GM23338 (cell line): ENCODE measurements at regions not wholly inside any gene's neighbourhood (a gene's known extent, or its start where the extent isn't known, plus 50 kb on each side); places are given as distances from the start of the nearest gene placed in this dataset.

ENCODE experiments used
- ATAC-seq: fragments of 200-7000 bp; cut with Tn5 transposase; 3 replicates; pipeline ENCODE4 v1.9.1; 2020
- DNase-seq: peaks from one replicate; pipeline ENCODE4 v3.0.0-alpha.2; 2015; ENCODE audit warnings: low spot score
- H2AFZ ChIP-seq: fragments of 200-600 bp; sonication (generic); 2 replicates; pipeline ENCODE4 v1.8.0; 2016; ENCODE audit warnings: antibody characterized with exemption, mild to moderate bottlenecking, moderate library complexity
- H3F3A ChIP-seq: fragments of 200-600 bp; sonication (generic); replicated peaks from 2 replicates; pipeline ENCODE4 v1.8.0; 2017; ENCODE audit warnings: antibody characterized with exemption, mixed run types, low read depth
- H3K27ac ChIP-seq: fragments of 200-600 bp; sonication (generic); 2 replicates; pipeline ENCODE4 v1.6.1; 2016; ENCODE audit warnings: low read depth
- H3K27me3 ChIP-seq: fragments of 200-600 bp; sonication (generic); 2 replicates; pipeline ENCODE4 v1.8.0; 2016; ENCODE audit warnings: mild to moderate bottlenecking, mixed run types, moderate library complexity; ENCODE audit not compliant: insufficient read depth
- H3K36me3 ChIP-seq: fragments of 200-600 bp; sonication (generic); 2 replicates; pipeline ENCODE4 v1.8.0; 2016; ENCODE audit warnings: mild to moderate bottlenecking; ENCODE audit not compliant: insufficient read depth
- H3K4me1 ChIP-seq: fragments of 200-600 bp; sonication (generic); 2 replicates; pipeline ENCODE4 v1.8.0; 2016; ENCODE audit warnings: mild to moderate bottlenecking, moderate library complexity; ENCODE audit not compliant: insufficient read depth
- H3K4me2 ChIP-seq: fragments of 200-600 bp; sonication (generic); 2 replicates; pipeline ENCODE4 v1.7.1; 2017; ENCODE audit warnings: mixed run types
- H3K4me3 ChIP-seq: fragments of 200-600 bp; sonication (generic); 2 replicates; pipeline ENCODE4 v1.6.1; 2016; ENCODE audit warnings: mixed run types
- H3K79me2 ChIP-seq: fragments of 200-600 bp; sonication (generic); replicated peaks from 2 replicates; pipeline ENCODE4 v1.8.0; 2017; ENCODE audit warnings: mild to moderate bottlenecking; ENCODE audit not compliant: insufficient read depth
- H3K9me2 ChIP-seq: fragments of 200-600 bp; sonication (generic); 2 replicates; pipeline ENCODE4 v1.8.0; 2017; ENCODE audit not compliant: insufficient read depth
- H4K20me1 ChIP-seq: fragments of 200-600 bp; sonication (generic); replicated peaks from 2 replicates; pipeline ENCODE4 v1.8.0; 2017; ENCODE audit warnings: mild to moderate bottlenecking; ENCODE audit not compliant: insufficient read depth
- H3K27ac Mint-ChIP-seq: 2 replicates; pipeline ENCODE4 v1.8.0; 2020; ENCODE audit warnings: inconsistent platforms, mild to moderate bottlenecking, moderate library complexity, mixed read lengths
- H3K27me3 Mint-ChIP-seq: 3 replicates; pipeline ENCODE4 v1.8.0; 2022; ENCODE audit warnings: low read depth, mild to moderate bottlenecking, moderate library complexity, mixed read lengths, inconsistent platforms; ENCODE audit not compliant: insufficient read depth, poor library complexity
- H3K36me3 Mint-ChIP-seq: 3 replicates; pipeline ENCODE4 v1.8.0; 2021; ENCODE audit warnings: low read depth, mild to moderate bottlenecking, inconsistent platforms, moderate library complexity, mixed read lengths
- H3K4me1 Mint-ChIP-seq: 3 replicates; pipeline ENCODE4 v1.8.0; 2020; ENCODE audit warnings: mild to moderate bottlenecking, inconsistent platforms, mixed read lengths
- H3K4me3 Mint-ChIP-seq: 3 replicates; pipeline ENCODE4 v1.8.0; 2021; ENCODE audit warnings: moderate library complexity, mild to moderate bottlenecking, inconsistent platforms, mixed read lengths
- H3K9me3 Mint-ChIP-seq: 3 replicates; pipeline ENCODE4 v1.8.0; 2020; ENCODE audit warnings: moderate library complexity, mild to moderate bottlenecking, inconsistent platforms, mixed read lengths
- CREB1 ChIP-seq: fragments of 250-450 bp; sonication (Bioruptor Pico); IDR thresholded peaks from 2 replicates; pipeline ENCODE4 v1.5.0; 2020; ENCODE audit warnings: low read depth, mild to moderate bottlenecking, moderate library complexity
- CTCF ChIP-seq, 2 experiments: fragments of 200-600 bp in 1 of 2; sonication (generic) in 1 of 2; conservative IDR thresholded peaks; 2 replicates each; pipeline versions ENCODE4 v1.5.1 to v1.6.1; 2016 to 2017; ENCODE audit warnings: antibody characterized with exemption in 2 of 2, low read depth in 2 of 2, mild to moderate bottlenecking in 2 of 2, moderate library complexity in 1 of 2
- EZH2 ChIP-seq: fragments of 200-600 bp; sonication (generic); IDR thresholded peaks from one replicate; pipeline ENCODE4 v1.8.0; 2017; ENCODE audit warnings: antibody characterized with exemption, mild to moderate bottlenecking, low read depth; ENCODE audit not compliant: unreplicated experiment
- EZH2phosphoT487 ChIP-seq: fragments of 200-600 bp; sonication (generic); IDR thresholded peaks from one replicate; pipeline ENCODE4 v1.8.1; 2018; ENCODE audit warnings: antibody characterized with exemption; ENCODE audit not compliant: unreplicated experiment
- JUNB ChIP-seq: IDR thresholded peaks from one replicate; pipeline ENCODE4 v1.6.1; 2016; ENCODE audit warnings: antibody characterized with exemption; ENCODE audit not compliant: unreplicated experiment
- NANOG ChIP-seq: IDR thresholded peaks from 2 replicates; pipeline ENCODE4 v1.6.1; 2016; ENCODE audit warnings: antibody characterized with exemption, borderline replicate concordance
- POLR2AphosphoS5 ChIP-seq: IDR thresholded peaks from 2 replicates; pipeline ENCODE4 v1.6.1; 2016; ENCODE audit warnings: antibody characterized with exemption, low read depth
- REST ChIP-seq: IDR thresholded peaks from one replicate; pipeline ENCODE4 v1.6.1; 2018; ENCODE audit warnings: antibody characterized with exemption; ENCODE audit not compliant: unreplicated experiment
- STAT1 ChIP-seq: IDR thresholded peaks from one replicate; pipeline ENCODE4 v1.6.1; 2016; ENCODE audit warnings: antibody characterized with exemption; ENCODE audit not compliant: unreplicated experiment
- ZNF114 ChIP-seq: fragments of 250-450 bp; sonication (Bioruptor Pico); IDR thresholded peaks from 2 replicates; pipeline ENCODE4 v1.5.0; 2020; ENCODE audit warnings: mild to moderate bottlenecking, moderate library complexity
- ZNF331 ChIP-seq: fragments of 250-450 bp; sonication (Bioruptor Pico); IDR thresholded peaks from 2 replicates; pipeline ENCODE4 v1.5.0; 2020; ENCODE audit warnings: low read depth, mild to moderate bottlenecking, moderate library complexity
- ZNF462 ChIP-seq: fragments of 250-450 bp; sonication (Bioruptor Pico); IDR thresholded peaks from 2 replicates; pipeline ENCODE4 v1.5.0; 2020; ENCODE audit warnings: mild to moderate bottlenecking, moderate library complexity
- TF ChIP-seq, protein P1 (sequence below): IDR thresholded peaks from 2 replicates; pipeline ENCODE4 v1.6.1; 2016; ENCODE audit warnings: antibody characterized with exemption

- H3F3A ChIP-seq: no peaks in the 10 kb centered on the region
- no peak overlapping the region for H3K4me2 ChIP-seq
- DNase-seq (no peak), ATAC-seq (no peak)
- Mint-ChIP-seq H3K27me3 (peaks cover 11% of the 10 kb centered on the region), H3K27ac (no peak overlapping the region), H3K9me3 (no peaks in the 10 kb centered on the region), H3K36me3 (no peaks in the 10 kb centered on the region), H3K4me1 (peaks cover 40% of the 10 kb centered on the region), H3K4me3 (no peak overlapping the region)
- H3K4me1 ChIP-seq: peaks cover 20% of the 10 kb centered on the region
- H3K27ac ChIP-seq: no peak overlapping the region
- H4K20me1 ChIP-seq: no peaks in the 10 kb centered on the region
- TF ChIP-seq EZH2 (no peak), STAT1 (no peak), NANOG (no peak), CTCF (conservative IDR thresholded peaks at IDR 0.05; ENCODE audit: low read depth in 2 of 2) (no peak), ZNF114 (CRISPR knock-in tag) (no peak), CREB1 (CRISPR knock-in tag) (no peak), POLR2AphosphoS5 (no peak), ZNF462 (no peak), JUNB (no peak), REST (no peak), ZNF331 (no peak), EZH2phosphoT487 (no peak)
- TF ChIP-seq, protein P1, sequence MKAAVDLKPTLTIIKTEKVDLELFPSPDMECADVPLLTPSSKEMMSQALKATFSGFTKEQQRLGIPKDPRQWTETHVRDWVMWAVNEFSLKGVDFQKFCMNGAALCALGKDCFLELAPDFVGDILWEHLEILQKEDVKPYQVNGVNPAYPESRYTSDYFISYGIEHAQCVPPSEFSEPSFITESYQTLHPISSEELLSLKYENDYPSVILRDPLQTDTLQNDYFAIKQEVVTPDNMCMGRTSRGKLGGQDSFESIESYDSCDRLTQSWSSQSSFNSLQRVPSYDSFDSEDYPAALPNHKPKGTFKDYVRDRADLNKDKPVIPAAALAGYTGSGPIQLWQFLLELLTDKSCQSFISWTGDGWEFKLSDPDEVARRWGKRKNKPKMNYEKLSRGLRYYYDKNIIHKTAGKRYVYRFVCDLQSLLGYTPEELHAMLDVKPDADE: no peak
- H3K79me2 ChIP-seq: no peaks in the 10 kb centered on the region
- peaks cover 6% of the 10 kb centered on the region; the same call in 1 of the 2 replicates for H3K27me3 ChIP-seq
- no peak overlapping the region for H3K4me3 ChIP-seq
- peaks cover 6% of the 10 kb centered on the region; the same call in 1 of the 2 replicates for H3K9me2 ChIP-seq
- no peaks in the 10 kb centered on the region for H3K36me3 ChIP-seq
- no peak overlapping the region for H2AFZ ChIP-seq
Measured at GRCh38 chr1:166384948-166385347, 218.1 kb upstream of the FAM78B start.
